Spinal cord (tissue), 9 donors: ENCODE measurements at regions not wholly inside any gene's neighbourhood (a gene's known extent, or its start where the extent isn't known, plus 50 kb on each side); places are given as distances from the start of the nearest gene placed in this dataset.
A peak's percentile ranks its signal among the peaks of the same experiment; 100 is the strongest.

Experiments
- DNase-seq, 6 donors: peaks; one replicate each; pipeline versions ENCODE4 v3.0.0 to v3.0.0-alpha.2; 2013 to 2015; ENCODE audit warnings: low spot score in 6 of 6, low read depth in 4 of 6
- H3K27ac ChIP-seq: one replicate; pipeline ENCODE4 v1.5.1; 2013; ENCODE audit warnings: low read depth, low read length, control low read depth
- H3K27me3 ChIP-seq: one replicate; pipeline ENCODE4 v1.6.1; 2013; ENCODE audit warnings: low read length; ENCODE audit not compliant: control insufficient read depth, insufficient read depth
- H3K36me3 ChIP-seq: one replicate; pipeline ENCODE4 v1.6.1; 2013; ENCODE audit warnings: low read length; ENCODE audit not compliant: control insufficient read depth, insufficient read depth
- H3K4me1 ChIP-seq: one replicate; pipeline ENCODE4 v1.6.1; 2013; ENCODE audit warnings: low read length; ENCODE audit not compliant: control insufficient read depth, insufficient read depth
- H3K4me3 ChIP-seq: one replicate; pipeline ENCODE4 v1.5.1; 2013; ENCODE audit warnings: low read depth, low read length, control low read depth
- H3K9me3 ChIP-seq: one replicate; pipeline ENCODE4 v1.6.1; 2013; ENCODE audit warnings: low read length; ENCODE audit not compliant: control insufficient read depth, insufficient read depth
- WGBS: methylation state at CpG from one replicate; pipeline ENCODE4 v1.1.5; 2013; ENCODE audit warnings: missing lambda C conversion rate; ENCODE audit not compliant: insufficient coverage; 5-methylcytosine and 5-hydroxymethylcytosine counted together
- donor health status: healthy.

GRCh38 chr12:115013236-115013981 lies 329.4 kb upstream of the TBX3 start:
- DNase-seq, result peak in 3 of 6 donors; percentile 13 to 79 (median 75)
- H3K27me3 ChIP-seq, result no peaks in the 10 kb centered on the region
- H3K27ac ChIP-seq, result peak overlapping the region; percentile 41
- peaks cover 12% of the 10 kb centered on the region for H3K4me1 ChIP-seq
- H3K36me3 ChIP-seq, result no peaks in the 10 kb centered on the region
- H3K4me3 ChIP-seq, result no peak overlapping the region
- no peaks in the 10 kb centered on the region for H3K9me3 ChIP-seq
- 21% methylated on average over 7 of the region's 15 CpGs for WGBS

DNA sequence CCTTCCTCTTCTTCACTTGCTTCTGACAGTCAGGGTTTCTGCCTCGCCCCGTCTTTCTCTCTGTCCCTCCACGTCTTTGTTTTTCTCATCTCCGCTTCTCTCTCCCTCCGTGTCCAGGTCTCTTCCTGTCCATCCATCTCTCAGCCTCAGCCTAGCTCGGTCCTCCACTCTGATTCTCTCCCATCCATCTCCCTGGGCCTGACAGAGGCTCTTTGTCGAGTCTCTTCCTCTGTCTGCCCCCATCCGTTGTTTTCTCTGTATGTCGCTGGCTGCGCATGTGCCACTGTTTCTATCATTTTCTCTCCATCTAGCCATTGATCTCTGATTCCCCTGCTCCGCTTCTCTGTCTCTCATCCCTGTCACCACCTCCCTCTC lies 328.9 kb upstream of the TBX3 start:
- Histone ChIP-seq H3K4me1 (peaks cover 12% of the 10 kb centered on the region), H3K36me3 (no peaks in the 10 kb centered on the region), H3K4me3 (no peak overlapping the region), H3K27me3 (no peaks in the 10 kb centered on the region), H3K9me3 (no peaks in the 10 kb centered on the region), H3K27ac (peak overlapping the region; percentile 41)
- 35% methylated on average over 11 of the region's 11 CpGs for WGBS
- no peak for DNase-seq

DNA sequence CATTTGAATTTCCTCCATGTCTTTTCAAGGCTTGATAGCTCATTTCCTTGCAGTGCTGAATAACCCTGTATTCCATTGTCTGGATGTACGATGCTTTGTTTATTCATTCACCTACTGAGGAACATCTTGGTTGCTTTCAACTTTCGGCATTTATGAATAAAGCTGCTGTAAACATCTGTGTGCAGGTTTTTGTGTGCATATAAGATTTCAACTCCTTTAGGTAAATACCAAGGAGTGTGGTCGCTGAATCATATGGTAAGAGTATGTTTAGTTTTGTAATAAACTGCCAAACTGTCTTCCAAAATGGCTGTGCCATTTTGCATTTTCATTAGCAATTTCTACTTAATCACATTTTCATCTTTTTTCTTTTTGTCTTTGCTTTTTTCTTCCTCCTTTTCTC lies 327.7 kb upstream of the TBX3 start:
- no CpG with 5 or more reads among the region's 3 CpGs for WGBS
- Histone ChIP-seq H3K27me3 (no peaks in the 10 kb centered on the region), H3K4me1 (peaks cover 12% of the 10 kb centered on the region)

DNA sequence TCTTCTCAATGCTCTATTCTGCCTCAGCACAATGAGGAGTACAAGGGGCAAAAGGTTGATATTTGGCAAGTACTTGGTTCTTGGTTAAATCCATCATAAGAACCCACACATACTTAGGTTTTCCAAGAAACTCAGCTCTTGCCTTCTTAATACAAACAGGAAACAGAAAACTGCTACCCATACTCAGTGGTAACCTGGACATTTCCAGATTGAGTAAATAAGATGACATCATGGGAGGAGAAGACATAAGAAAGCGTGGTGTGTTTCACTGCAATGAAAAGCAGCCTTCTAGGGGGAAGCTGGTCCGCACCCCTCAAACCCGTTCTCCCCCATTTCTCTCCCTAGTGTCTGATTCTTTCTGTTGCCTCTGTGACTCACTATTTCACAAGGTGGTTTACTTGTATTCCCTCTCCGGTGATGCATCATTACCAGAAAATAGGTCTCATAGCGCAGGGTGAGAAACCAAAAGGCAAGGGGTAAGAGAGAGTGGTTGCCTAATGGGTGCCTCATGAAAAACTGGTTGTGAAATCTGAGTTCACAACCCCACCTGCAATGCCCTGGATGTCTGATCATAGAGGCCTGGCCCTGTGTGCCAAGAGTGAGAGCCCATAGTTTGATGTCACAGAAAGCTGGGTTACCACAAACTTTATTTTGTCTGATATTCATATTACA lies 326.5 kb upstream of the TBX3 start:
- no peaks in the 10 kb centered on the region for H3K27me3 ChIP-seq
- H3K27ac ChIP-seq, result no peak overlapping the region
- no peaks in the 10 kb centered on the region for H3K36me3 ChIP-seq
- H3K4me1 ChIP-seq, result peaks cover 12% of the 10 kb centered on the region
- no peak for DNase-seq
- no peaks in the 10 kb centered on the region for H3K9me3 ChIP-seq
- no peak overlapping the region for H3K4me3 ChIP-seq
- WGBS, result 100% methylated on average over 4 of the region's 5 CpGs

More for the DNA sequence above, 327.7 kb upstream of the TBX3 start:
- DNase-seq, result no peak
- Histone ChIP-seq H3K9me3 (no peaks in the 10 kb centered on the region), H3K27ac (no peak overlapping the region), H3K36me3 (no peaks in the 10 kb centered on the region), H3K4me3 (no peak overlapping the region)

DNA sequence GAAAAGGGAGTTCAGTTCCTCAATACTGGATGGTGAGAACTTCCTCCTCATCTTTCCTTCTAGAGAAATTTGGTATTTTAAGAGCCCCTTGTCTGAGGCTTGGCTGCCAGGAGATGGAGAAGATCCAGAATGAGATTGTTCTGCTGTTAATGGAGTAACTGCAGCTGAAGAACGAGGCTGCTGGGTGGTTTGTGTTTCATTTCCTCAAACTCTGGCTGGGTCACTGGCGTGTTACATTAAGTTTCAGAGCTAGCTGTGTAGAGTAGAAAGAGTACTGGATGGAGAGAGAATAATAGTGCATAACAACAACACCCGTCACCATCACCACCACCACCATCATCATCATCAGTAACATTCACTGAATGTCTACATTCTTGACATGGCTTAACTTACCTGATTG lies 325.0 kb upstream of the TBX3 start:
- Histone ChIP-seq H3K36me3 (no peaks in the 10 kb centered on the region), H3K27me3 (no peaks in the 10 kb centered on the region), H3K4me3 (no peak overlapping the region), H3K4me1 (peaks cover 12% of the 10 kb centered on the region), H3K27ac (no peak overlapping the region), H3K9me3 (no peaks in the 10 kb centered on the region)
- 100% methylated on average over 1 of the region's 3 CpGs for WGBS
- no peak for DNase-seq

- H3K4me1 ChIP-seq, result no peaks in the 10 kb centered on the region
- H3K36me3 ChIP-seq, result no peaks in the 10 kb centered on the region
- no peaks in the 10 kb centered on the region for H3K27me3 ChIP-seq
- 75% methylated on average over 3 of the region's 6 CpGs for WGBS
- no peak overlapping the region for H3K27ac ChIP-seq
- no peak overlapping the region for H3K4me3 ChIP-seq
- H3K9me3 ChIP-seq, result no peaks in the 10 kb centered on the region
- no peak for DNase-seq
These were observed 320.6 kb upstream of the TBX3 start for GRCh38 chr12:115004470-115005146.

DNA sequence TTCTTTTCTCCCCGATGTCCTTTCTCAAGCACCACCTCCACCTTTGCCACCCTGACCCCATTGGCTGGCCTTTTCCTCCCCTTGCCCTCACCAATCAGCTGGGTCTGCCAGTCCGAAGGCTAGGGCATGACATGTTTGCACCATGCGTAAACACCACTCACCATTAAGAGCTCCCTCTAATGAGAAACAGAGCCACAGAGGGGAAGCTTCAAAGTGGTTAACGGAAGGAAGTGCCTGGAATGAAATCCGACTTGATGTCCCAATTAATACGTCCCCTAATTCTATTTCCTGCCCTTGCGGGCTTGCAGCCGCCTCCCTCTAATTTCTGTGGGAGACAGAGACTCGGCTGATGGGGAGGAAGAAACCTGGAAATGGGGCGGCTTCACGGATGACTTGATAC lies 318.5 kb upstream of the TBX3 start:
- Histone ChIP-seq H3K4me3 (no peak overlapping the region), H3K9me3 (no peaks in the 10 kb centered on the region), H3K27ac (no peak overlapping the region), H3K36me3 (no peaks in the 10 kb centered on the region), H3K27me3 (no peaks in the 10 kb centered on the region), H3K4me1 (peaks cover 3% of the 10 kb centered on the region)
- no peak for DNase-seq
- WGBS, result 80% methylated on average over 7 of the region's 11 CpGs

DNA sequence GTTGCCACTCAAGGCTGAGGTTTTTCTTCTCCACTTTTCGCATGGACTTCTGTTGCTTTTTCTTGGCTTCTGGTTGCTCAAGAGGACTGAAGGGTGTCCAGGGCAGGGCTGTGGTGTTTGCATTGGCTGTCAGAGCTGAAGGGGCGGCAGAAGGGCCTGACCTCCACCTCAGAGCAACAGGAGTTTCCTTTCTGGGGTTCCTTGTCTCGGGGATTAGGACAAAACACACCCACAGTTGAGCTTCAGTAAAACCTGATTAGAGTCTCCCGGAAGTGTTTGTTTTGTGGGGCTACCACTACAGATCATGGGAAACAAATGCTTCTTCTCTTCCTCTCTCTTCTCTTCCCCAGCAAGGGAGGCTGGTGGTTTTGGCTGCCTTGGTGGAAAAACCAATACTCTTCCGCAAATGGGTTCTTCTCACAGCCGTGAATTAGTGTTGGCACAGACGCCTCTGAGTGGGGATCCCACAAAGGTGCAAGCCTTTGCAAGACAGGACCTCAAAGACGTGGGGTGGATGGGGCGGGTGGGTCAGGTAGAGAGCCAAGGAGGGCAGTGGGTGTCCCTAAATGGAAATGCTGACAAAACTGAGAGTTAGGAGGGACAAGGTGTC lies 317.7 kb upstream of the TBX3 start:
- H3K27me3 ChIP-seq, result no peaks in the 10 kb centered on the region
- peak in 1 of 6 donors; percentile 38 for DNase-seq
- 84% methylated on average over 5 of the region's 9 CpGs for WGBS

GRCh38 chr12:115000038-115000437 lies 316.1 kb upstream of the TBX3 start:
- Histone ChIP-seq H3K9me3 (no peaks in the 10 kb centered on the region), H3K27me3 (no peaks in the 10 kb centered on the region), H3K4me3 (no peak overlapping the region), H3K27ac (no peak overlapping the region), H3K36me3 (no peaks in the 10 kb centered on the region), H3K4me1 (peaks cover 3% of the 10 kb centered on the region)
- WGBS, result 62% methylated on average over 3 of the region's 4 CpGs
- no peak for DNase-seq

More for the DNA sequence above, 317.7 kb upstream of the TBX3 start:
- Histone ChIP-seq H3K4me3 (no peak overlapping the region), H3K27ac (no peak overlapping the region), H3K4me1 (peaks cover 3% of the 10 kb centered on the region), H3K9me3 (no peaks in the 10 kb centered on the region), H3K36me3 (no peaks in the 10 kb centered on the region)
